ENCODE measurements at regions not wholly inside any gene's neighbourhood (a gene's known extent, or its start where the extent isn't known, plus 50 kb on each side); places are given as distances from the start of the nearest gene placed in this dataset.

- Histone ChIP-seq H3K9me3 (ENCODE audit: control insufficient read depth, insufficient read depth, low read depth, low read length) (no peaks in the 10 kb centered on the region), H3K4me1 (ENCODE audit: control insufficient read depth, insufficient read depth, low read length) (no peaks in the 10 kb centered on the region), H3K36me3 (ENCODE audit: control insufficient read depth, insufficient read depth, low read length) (no peaks in the 10 kb centered on the region), H3K27me3 (ENCODE audit: control insufficient read depth, insufficient read depth, low read length) (no peaks in the 10 kb centered on the region), H3K27ac (ENCODE audit: low read length) (no peak overlapping the region), H3K4me3 (ENCODE audit: low read depth in 2 of 2, low read length in 2 of 2) (no peak overlapping the region)
- ChIA-PET POLR2A (no interaction called here), CTCF (no interaction called here)
- no peak for ATAC-seq
- intact Hi-C loops (cut with micrococcal nuclease; ENCODE audit: unreplicated experiment), result no loop called here
- DNase-seq (ENCODE audit: low read depth, low spot score), result no peak
- no TSS peak for BruUV-seq (replicated peaks)
- TF ChIP-seq CTCF (IDR thresholded peaks at IDR 0.05) (no peak), POLR2AphosphoS5 (IDR thresholded peaks at IDR 0.05; ENCODE audit: low read depth, low read length) (no peak), SIN3A (IDR thresholded peaks at IDR 0.05; ENCODE audit: borderline replicate concordance, insufficient read depth, low read depth, low read length) (no peak), REST (IDR thresholded peaks at IDR 0.05; ENCODE audit: insufficient read depth in 1 of 2, low read depth in 2 of 2, low read length in 1 of 2) (no peak), TCF7L2 (IDR thresholded peaks at IDR 0.05; ENCODE audit: low read depth, low read length) (no peak)
- in situ Hi-C loops (cut with HindIII; ENCODE audit: low pct_unique_long_range_greater_than_20kb, low sequenced_read_pairs), result no loop called here
These were observed 124.6 kb downstream of the BACH1 start for GRCh38 chr21:29423099-29423870.

- H3K27ac ChIP-seq (ENCODE audit: low read length), result no peak overlapping the region
- H3K27me3 ChIP-seq (ENCODE audit: control insufficient read depth, insufficient read depth, low read length), result no peaks in the 10 kb centered on the region
- CTCF ChIA-PET, result no interaction called here
- H3K9me3 ChIP-seq (ENCODE audit: control insufficient read depth, insufficient read depth, low read depth, low read length), result no peaks in the 10 kb centered on the region
- DNase-seq (ENCODE audit: low read depth, low spot score) (no peak), ATAC-seq (no peak)
- in situ Hi-C loops (cut with HindIII; ENCODE audit: low pct_unique_long_range_greater_than_20kb, low sequenced_read_pairs) (no loop called here), intact Hi-C loops (cut with micrococcal nuclease; ENCODE audit: unreplicated experiment) (no loop called here)
- POLR2A ChIA-PET, result no interaction called here
- no peaks in the 10 kb centered on the region for H3K4me1 ChIP-seq (ENCODE audit: control insufficient read depth, insufficient read depth, low read length)
- H3K36me3 ChIP-seq (ENCODE audit: control insufficient read depth, insufficient read depth, low read length), result no peaks in the 10 kb centered on the region
- no TSS peak for BruUV-seq (replicated peaks)
- H3K4me3 ChIP-seq (ENCODE audit: low read depth in 2 of 2, low read length in 2 of 2), result no peak overlapping the region
- no peak for TF ChIP-seq SIN3A (IDR thresholded peaks at IDR 0.05; ENCODE audit: borderline replicate concordance, insufficient read depth, low read depth, low read length)
- no peak for TF ChIP-seq REST (IDR thresholded peaks at IDR 0.05; ENCODE audit: insufficient read depth in 1 of 2, low read depth in 2 of 2, low read length in 1 of 2)
- TF ChIP-seq TCF7L2 (IDR thresholded peaks at IDR 0.05; ENCODE audit: low read depth, low read length), result no peak
- TF ChIP-seq POLR2AphosphoS5 (IDR thresholded peaks at IDR 0.05; ENCODE audit: low read depth, low read length), result no peak
- TF ChIP-seq CTCF (IDR thresholded peaks at IDR 0.05), result no peak
These were observed 126.0 kb downstream of the BACH1 start for GRCh38 chr21:29424728-29425127.

All from Panc1 (cell line).